SK-N-SH (cell line): ENCODE measurements at regions not wholly inside any gene's neighbourhood (a gene's known extent, or its start where the extent isn't known, plus 50 kb on each side); places are given as distances from the start of the nearest gene placed in this dataset.
"Not testable (repeated sequence)": the region's sequence is repeated elsewhere in the genome, so short reads cannot be mapped to it uniquely, and the experiment has no call there.

Experiments used
- CTCF ChIA-PET: fragments of 300-600, 350-600 bp; formaldehyde crosslinking; extraction: SDS; loops from one replicate; lab custom pipeline; 2021; lab: Yijun Ruan, JAX
- POLR2A ChIA-PET: fragments of 350-600 bp; sonication (Branson Sonifier 250); formaldehyde crosslinking; extraction: SDS; loops from one replicate; lab custom pipeline; 2020; ENCODE audit warnings: antibody characterized with exemption, inconsistent platforms; lab: Yijun Ruan, JAX
- DNase-seq: peaks from one replicate; pipeline ENCODE4 v3.0.0; 2012
- H2AFZ ChIP-seq: fragments of 200-600 bp; sonication (generic); 2 replicates; pipeline ENCODE4 v1.8.1; 2016; ENCODE audit warnings: antibody characterized with exemption, mild to moderate bottlenecking, low read depth
- H3F3A ChIP-seq: fragments of 200-600 bp; sonication (generic); replicated peaks from 2 replicates; pipeline ENCODE3; 2016; ENCODE audit warnings: antibody characterized with exemption, mild to moderate bottlenecking; ENCODE audit not compliant: insufficient read depth
- H3K27ac ChIP-seq, 2 experiments: fragments of 200-500 bp in 1 of 2; fragments of 200-600 bp in 1 of 2; sonication (Bioruptor generic) in 1 of 2; sonication (generic), shearing (Covaris generic) in 1 of 2; 2 replicates each; pipeline versions ENCODE4 v1.5.1 to v1.6.1; 2014 to 2016; ENCODE audit warnings: low read depth in 2 of 2, inconsistent platforms in 1 of 2, low read length in 1 of 2, mild to moderate bottlenecking in 1 of 2, mixed read lengths in 1 of 2
- H3K27me3 ChIP-seq: fragments of 200-600 bp; sonication (generic), shearing (Covaris generic); 2 replicates; pipeline ENCODE4 v1.6.1; 2016; ENCODE audit warnings: mixed run types; ENCODE audit not compliant: insufficient read depth
- H3K36me3 ChIP-seq, 2 experiments: fragments of 200-500 bp in 1 of 2; fragments of 200-600 bp in 1 of 2; sonication (Bioruptor generic) in 1 of 2; sonication (generic) in 1 of 2; replicated peaks in 1 of 2; 2 replicates each; pipeline versions ENCODE3 to v1.5.1; 2014 to 2016; ENCODE audit warnings: low read length in 1 of 2, mild to moderate bottlenecking in 1 of 2; ENCODE audit not compliant: insufficient read depth in 2 of 2, control insufficient read depth in 1 of 2
- H3K4me1 ChIP-seq, 2 experiments: fragments of 200-500 bp in 1 of 2; fragments of 200-600 bp in 1 of 2; sonication (Bioruptor generic) in 1 of 2; sonication (generic), shearing (Covaris generic) in 1 of 2; 2 replicates each; pipeline versions ENCODE4 v1.5.1 to v1.6.1; 2014 to 2016; ENCODE audit warnings: low read depth in 1 of 2, low read length in 1 of 2, mixed run types in 1 of 2; ENCODE audit not compliant: insufficient read depth in 2 of 2, control insufficient read depth in 1 of 2
- H3K4me2 ChIP-seq: fragments of 200-600 bp; sonication (generic), shearing (Covaris generic); 2 replicates; pipeline ENCODE4 v1.6.1; 2017; ENCODE audit warnings: mixed run types
- H3K4me3 ChIP-seq, 2 experiments: fragments of 200-500 bp in 1 of 2; fragments of 200-600 bp in 1 of 2; sonication (Bioruptor generic) in 1 of 2; sonication (generic), shearing (Covaris generic) in 1 of 2; 2 replicates each; pipeline versions ENCODE4 v1.5.1 to v1.8.1; 2014 to 2016; ENCODE audit warnings: low read depth in 2 of 2, inconsistent platforms in 1 of 2, low read length in 1 of 2, mild to moderate bottlenecking in 1 of 2, mixed read lengths in 1 of 2, moderate library complexity in 1 of 2
- H3K79me2 ChIP-seq: fragments of 200-600 bp; sonication (generic); 2 replicates; pipeline ENCODE4 v1.8.1; 2017; ENCODE audit warnings: mild to moderate bottlenecking; ENCODE audit not compliant: insufficient read depth
- H3K9ac ChIP-seq: fragments of 200-600 bp; sonication (generic); 2 replicates; pipeline ENCODE4 v1.6.1; 2017; ENCODE audit warnings: mixed run types
- H3K9me2 ChIP-seq: fragments of 200-600 bp; sonication (generic); 2 replicates; pipeline ENCODE4 v1.6.1; 2017; ENCODE audit warnings: mixed run types
- H3K9me3 ChIP-seq: fragments of 200-600 bp; sonication (generic); 2 replicates; pipeline ENCODE4 v1.6.1; 2017; ENCODE audit warnings: mixed run types, mild to moderate bottlenecking, moderate library complexity
- H4K20me1 ChIP-seq: fragments of 200-600 bp; sonication (generic); 2 replicates; pipeline ENCODE4 v1.6.1; 2017; ENCODE audit warnings: mild to moderate bottlenecking, mixed run types; ENCODE audit not compliant: insufficient read depth
- ELF1 ChIP-seq: IDR thresholded peaks from 2 replicates; pipeline ENCODE4 v1.4.0; 2012
- EP300 ChIP-seq, 2 experiments: IDR thresholded peaks; 2 replicates each; pipeline versions ENCODE4 v1.4.0 to v1.6.1; 2012; ENCODE audit warnings: borderline replicate concordance in 1 of 2, low read depth in 1 of 2, low read length in 1 of 2
- FOSL2 ChIP-seq: IDR thresholded peaks from 2 replicates; pipeline ENCODE4 v1.4.0; 2012; ENCODE audit warnings: low read depth, mild to moderate bottlenecking, moderate library complexity, borderline replicate concordance
- JUND ChIP-seq: IDR thresholded peaks from 2 replicates; pipeline ENCODE4 v1.4.0; 2012
- MEF2A ChIP-seq: IDR thresholded peaks from 2 replicates; pipeline ENCODE4 v1.4.0; 2012; ENCODE audit warnings: low read depth, borderline replicate concordance
- MXI1 ChIP-seq: IDR thresholded peaks from 2 replicates; pipeline ENCODE4 v1.6.1; 2012; ENCODE audit warnings: mild to moderate bottlenecking, low read depth, low read length, improper control_type of control experiment
- NFIC ChIP-seq: IDR thresholded peaks from 2 replicates; pipeline ENCODE4 v1.4.0; 2012; ENCODE audit warnings: borderline replicate concordance
- POLR2AphosphoS5 ChIP-seq: IDR thresholded peaks from 2 replicates; pipeline ENCODE4 v1.6.1; 2012; ENCODE audit warnings: low read depth, low read length
- RAD21 ChIP-seq: IDR thresholded peaks from 2 replicates; pipeline ENCODE4 v1.6.1; 2012; ENCODE audit warnings: mild to moderate bottlenecking, low read length
- TCF12 ChIP-seq: IDR thresholded peaks from 2 replicates; pipeline ENCODE4 v1.4.0; 2012
- TEAD4 ChIP-seq: IDR thresholded peaks from 2 replicates; pipeline ENCODE4 v1.4.0; 2012; ENCODE audit warnings: mild to moderate bottlenecking, borderline replicate concordance; ENCODE audit not compliant: insufficient read depth
- YY1 ChIP-seq: IDR thresholded peaks from 2 replicates; pipeline ENCODE4 v1.4.0; 2012; ENCODE audit warnings: low read depth, mild to moderate bottlenecking
- WGBS: methylation state at CpG from one replicate; pipeline ENCODE4 v1.1.6; 2017; ENCODE audit warnings: low lambda C conversion rate; 5-methylcytosine and 5-hydroxymethylcytosine counted together
- TF ChIP-seq, protein P1 (sequence below): fragments of 150-350 bp; IDR thresholded peaks from 2 replicates; pipeline ENCODE4 v1.6.1; 2016; ENCODE audit warnings: mild to moderate bottlenecking, low read depth, low read length
- TF ChIP-seq, protein P2 (sequence below): IDR thresholded peaks from 2 replicates; pipeline ENCODE4 v1.4.0; 2012; ENCODE audit warnings: low read depth
- TF ChIP-seq, protein P3 (sequence below): IDR thresholded peaks from 2 replicates; pipeline ENCODE4 v1.4.0; 2012; ENCODE audit warnings: low read depth, borderline replicate concordance

DNA sequence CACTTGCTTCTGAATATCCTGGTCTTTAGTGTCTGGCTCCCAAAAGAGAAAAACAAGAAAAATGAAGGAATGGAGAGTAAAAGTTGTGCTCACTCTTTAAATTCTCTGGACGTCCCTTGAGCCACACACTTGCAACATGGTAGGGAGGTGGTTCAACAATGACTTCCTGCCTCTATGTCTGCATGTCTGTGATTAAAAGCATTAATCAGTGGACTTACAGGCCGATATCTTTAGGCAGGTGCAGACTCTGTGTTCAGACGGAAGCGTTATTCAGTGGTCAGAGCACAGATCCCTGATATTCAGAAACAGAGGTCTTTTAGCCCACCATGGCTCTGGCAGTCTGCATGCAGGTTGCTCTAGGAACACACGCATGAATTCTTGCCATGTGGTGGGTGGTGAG is 1920.0 kb upstream of the RAG2 start:
- TF ChIP-seq TCF12 (no peak), POLR2AphosphoS5 (no peak), MEF2A (no peak), EP300 (IDR thresholded peaks at IDR 0.05; ENCODE audit: borderline replicate concordance in 1 of 2, low read depth in 1 of 2, low read length in 1 of 2) (no peak), MXI1 (no peak), NFIC (no peak), FOSL2 (no peak), TEAD4 (no peak), ELF1 (no peak), JUND (no peak)
- TF ChIP-seq, protein P1, sequence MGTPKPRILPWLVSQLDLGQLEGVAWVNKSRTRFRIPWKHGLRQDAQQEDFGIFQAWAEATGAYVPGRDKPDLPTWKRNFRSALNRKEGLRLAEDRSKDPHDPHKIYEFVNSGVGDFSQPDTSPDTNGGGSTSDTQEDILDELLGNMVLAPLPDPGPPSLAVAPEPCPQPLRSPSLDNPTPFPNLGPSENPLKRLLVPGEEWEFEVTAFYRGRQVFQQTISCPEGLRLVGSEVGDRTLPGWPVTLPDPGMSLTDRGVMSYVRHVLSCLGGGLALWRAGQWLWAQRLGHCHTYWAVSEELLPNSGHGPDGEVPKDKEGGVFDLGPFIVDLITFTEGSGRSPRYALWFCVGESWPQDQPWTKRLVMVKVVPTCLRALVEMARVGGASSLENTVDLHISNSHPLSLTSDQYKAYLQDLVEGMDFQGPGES = no peak
- H3K27ac ChIP-seq = no peak overlapping the region
- H3K9ac ChIP-seq = no peak overlapping the region
- H3K27me3 ChIP-seq = no peaks in the 10 kb centered on the region
- no peak overlapping the region for H3K4me2 ChIP-seq
- H2AFZ ChIP-seq = no peak overlapping the region
- H3K9me2 ChIP-seq = no peaks in the 10 kb centered on the region
- POLR2A ChIA-PET = no interaction called here
- no peaks in the 10 kb centered on the region for H3K9me3 ChIP-seq
- H3F3A ChIP-seq = no peaks in the 10 kb centered on the region
- H3K36me3 ChIP-seq = no peaks in the 10 kb centered on the region
- WGBS = 22% methylated on average over 5 of the region's 5 CpGs
- no peaks in the 10 kb centered on the region for H3K4me1 ChIP-seq
- H3K79me2 ChIP-seq = no peaks in the 10 kb centered on the region
- CTCF ChIA-PET = no interaction called here
- no peak for DNase-seq
- no peaks in the 10 kb centered on the region for H4K20me1 ChIP-seq
- no peak overlapping the region for H3K4me3 ChIP-seq

DNA sequence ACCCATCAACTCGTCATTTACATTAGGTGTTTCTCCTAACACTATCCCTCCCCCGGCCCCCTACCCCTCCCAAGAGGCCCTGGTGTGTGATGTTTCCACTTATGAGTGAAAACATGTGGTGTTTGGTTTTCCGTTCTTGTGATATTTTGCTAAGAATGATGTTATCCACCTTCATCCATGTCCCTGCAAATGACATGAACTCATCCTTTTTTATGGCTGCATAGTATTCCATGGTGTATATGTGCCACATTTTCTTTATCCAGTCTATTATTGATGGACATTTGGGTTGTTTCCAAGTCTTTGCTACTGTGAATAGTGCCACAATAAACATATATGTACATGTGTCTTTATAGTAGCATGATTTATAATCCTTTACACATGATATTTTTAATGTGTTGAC is 1914.8 kb upstream of the RAG2 start:
- H3K4me3 ChIP-seq, H2AFZ ChIP-seq, H3K27me3 ChIP-seq, H3K9ac ChIP-seq, H3K9me3 ChIP-seq, DNase-seq, H4K20me1 ChIP-seq, H3K27ac ChIP-seq, H3K4me1 ChIP-seq, H3K79me2 ChIP-seq, H3F3A ChIP-seq, H3K36me3 ChIP-seq, H3K4me2 ChIP-seq, CTCF ChIA-PET, POLR2A ChIA-PET, H3K9me2 ChIP-seq: not testable (repeated sequence)
- WGBS = 15% methylated on average over 3 of the region's 3 CpGs

DNA sequence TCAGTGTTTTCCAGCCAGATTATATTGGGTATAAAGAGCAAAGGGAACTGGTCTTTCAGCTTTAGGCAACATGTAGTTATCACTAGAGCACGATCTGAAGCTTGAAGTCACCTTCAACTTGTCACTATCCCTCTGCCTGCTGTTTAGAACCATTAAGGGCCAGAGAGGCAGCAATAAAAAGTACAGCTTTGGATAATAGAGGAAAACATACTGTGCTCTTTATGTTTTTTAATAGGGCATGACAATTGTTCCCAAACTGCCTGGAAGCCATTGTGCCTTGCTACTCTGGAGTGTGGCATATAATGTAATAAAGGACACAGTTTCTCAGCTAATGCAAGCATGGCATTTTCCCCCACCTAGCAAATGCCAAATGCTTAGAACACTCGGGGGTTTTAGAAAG is 1912.0 kb upstream of the RAG2 start:
- WGBS = 0% methylated on average over 2 of the region's 2 CpGs
- no peaks in the 10 kb centered on the region for H3K36me3 ChIP-seq
- H3K27ac ChIP-seq = no peak overlapping the region
- TF ChIP-seq, protein P2, sequence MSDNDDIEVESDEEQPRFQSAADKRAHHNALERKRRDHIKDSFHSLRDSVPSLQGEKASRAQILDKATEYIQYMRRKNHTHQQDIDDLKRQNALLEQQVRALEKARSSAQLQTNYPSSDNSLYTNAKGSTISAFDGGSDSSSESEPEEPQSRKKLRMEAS = no peak
- TF ChIP-seq ELF1 (no peak), RAD21 (no peak), EP300 (IDR thresholded peaks at IDR 0.05; ENCODE audit: borderline replicate concordance in 1 of 2, low read depth in 1 of 2, low read length in 1 of 2) (no peak), YY1 (no peak), MXI1 (no peak)
- TF ChIP-seq, protein P3, sequence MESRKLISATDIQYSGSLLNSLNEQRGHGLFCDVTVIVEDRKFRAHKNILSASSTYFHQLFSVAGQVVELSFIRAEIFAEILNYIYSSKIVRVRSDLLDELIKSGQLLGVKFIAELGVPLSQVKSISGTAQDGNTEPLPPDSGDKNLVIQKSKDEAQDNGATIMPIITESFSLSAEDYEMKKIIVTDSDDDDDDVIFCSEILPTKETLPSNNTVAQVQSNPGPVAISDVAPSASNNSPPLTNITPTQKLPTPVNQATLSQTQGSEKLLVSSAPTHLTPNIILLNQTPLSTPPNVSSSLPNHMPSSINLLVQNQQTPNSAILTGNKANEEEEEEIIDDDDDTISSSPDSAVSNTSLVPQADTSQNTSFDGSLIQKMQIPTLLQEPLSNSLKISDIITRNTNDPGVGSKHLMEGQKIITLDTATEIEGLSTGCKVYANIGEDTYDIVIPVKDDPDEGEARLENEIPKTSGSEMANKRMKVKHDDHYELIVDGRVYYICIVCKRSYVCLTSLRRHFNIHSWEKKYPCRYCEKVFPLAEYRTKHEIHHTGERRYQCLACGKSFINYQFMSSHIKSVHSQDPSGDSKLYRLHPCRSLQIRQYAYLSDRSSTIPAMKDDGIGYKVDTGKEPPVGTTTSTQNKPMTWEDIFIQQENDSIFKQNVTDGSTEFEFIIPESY = no peak
- H3K9me2 ChIP-seq = 0 out of 2 replicates have a peak, but pooled peaks cover 3% of the 10 kb centered on the region
- H3K9me3 ChIP-seq = no peaks in the 10 kb centered on the region
- H3K4me2 ChIP-seq = no peak overlapping the region
- no peaks in the 10 kb centered on the region for H3F3A ChIP-seq
- no peak overlapping the region for H2AFZ ChIP-seq
- no peaks in the 10 kb centered on the region for H3K27me3 ChIP-seq
- H3K9ac ChIP-seq = no peak overlapping the region
- CTCF ChIA-PET = no interaction called here
- no peak overlapping the region for H3K4me3 ChIP-seq
- H4K20me1 ChIP-seq = no peaks in the 10 kb centered on the region
- H3K79me2 ChIP-seq = no peaks in the 10 kb centered on the region
- POLR2A ChIA-PET = no interaction called here
- H3K4me1 ChIP-seq = no peaks in the 10 kb centered on the region
- no peak for DNase-seq
